ENCODE measurements at regions not wholly inside any gene's neighbourhood (a gene's known extent, or its start where the extent isn't known, plus 50 kb on each side); places are given as distances from the start of the nearest gene placed in this dataset.

GRCh38 chr2:219902891-219903552 is 275.6 kb downstream of the SLC4A3 start:
- CTCF ChIA-PET, result no interaction called here
- POLR2A ChIA-PET, result interaction anchor here (0.6 kb wide), 1 partner anchor 717 kb away, joined by 3 read pairs; no protein-coding TSS in a partner anchor
- Mint-ChIP-seq H3K9me3 (peaks cover 0 to 8% (median 0%) of the 10 kb centered on the region in 11 donors), H3K36me3 (no peaks in the 10 kb centered on the region), H3K27me3 (peaks cover 0 to 27% (median 12%) of the 10 kb centered on the region in 5 donors), H3K4me3 (no peak overlapping the region), H3K27ac (no peak overlapping the region), H3K4me1 (no peaks in the 10 kb centered on the region)
- no peaks in the 10 kb centered on the region for H3K9me3 ChIP-seq (ENCODE audit: control insufficient read depth in 2 of 3, low read length in 3 of 3)
- H3K36me3 ChIP-seq (ENCODE audit: control insufficient read depth in 2 of 3, insufficient read depth in 3 of 3, low read length in 3 of 3), result no peaks in the 10 kb centered on the region
- H3K27me3 ChIP-seq (ENCODE audit: control insufficient read depth in 2 of 2, insufficient read depth in 2 of 2, low read length in 2 of 2), result no peaks in the 10 kb centered on the region
- ATAC-seq, result no peak
- H3K4me1 ChIP-seq (ENCODE audit: control insufficient read depth in 2 of 2, insufficient read depth in 2 of 2, low read length in 2 of 2), result no peaks in the 10 kb centered on the region
- no peak for DNase-seq
- H3K27ac ChIP-seq (ENCODE audit: low read depth, low read length), result no peak overlapping the region
- no peak overlapping the region for H3K4me3 ChIP-seq (ENCODE audit: low read length)
- intact Hi-C loops (cut with micrococcal nuclease), result no loop called here

GRCh38 chr2:219905640-219906039 is 278.2 kb downstream of the SLC4A3 start:
- no peak overlapping the region for H3K4me3 ChIP-seq (ENCODE audit: low read length)
- H3K36me3 ChIP-seq (ENCODE audit: control insufficient read depth in 2 of 3, insufficient read depth in 3 of 3, low read length in 3 of 3), result no peaks in the 10 kb centered on the region
- ChIA-PET POLR2A (no interaction called here), CTCF (no interaction called here)
- no peaks in the 10 kb centered on the region for H3K4me1 Mint-ChIP-seq
- peaks cover 0 to 5% (median 0%) of the 10 kb centered on the region in 11 donors for H3K9me3 Mint-ChIP-seq
- H3K27me3 ChIP-seq (ENCODE audit: control insufficient read depth in 2 of 2, insufficient read depth in 2 of 2, low read length in 2 of 2), result no peaks in the 10 kb centered on the region
- H3K27ac Mint-ChIP-seq, result no peak overlapping the region
- no peaks in the 10 kb centered on the region for H3K4me1 ChIP-seq (ENCODE audit: control insufficient read depth in 2 of 2, insufficient read depth in 2 of 2, low read length in 2 of 2)
- no peak overlapping the region for H3K27ac ChIP-seq (ENCODE audit: low read depth, low read length)
- no peak overlapping the region for H3K4me3 Mint-ChIP-seq
- DNase-seq, result no peak
- no peaks in the 10 kb centered on the region for H3K9me3 ChIP-seq (ENCODE audit: control insufficient read depth in 2 of 3, low read length in 3 of 3)
- no peaks in the 10 kb centered on the region for H3K36me3 Mint-ChIP-seq
- H3K27me3 Mint-ChIP-seq, result peaks cover 0 to 29% (median 12%) of the 10 kb centered on the region in 5 donors
- no peak for ATAC-seq
- intact Hi-C loops (cut with micrococcal nuclease), result no loop called here

- H3K9me3 Mint-ChIP-seq, result peaks cover 0 to 5% (median 0%) of the 10 kb centered on the region in 11 donors
- no peak overlapping the region for H3K4me3 Mint-ChIP-seq
- DNase-seq (no peak), ATAC-seq (no peak)
- intact Hi-C loops (cut with micrococcal nuclease), result no loop called here
- H3K36me3 Mint-ChIP-seq, result no peaks in the 10 kb centered on the region
- H3K4me1 Mint-ChIP-seq, result no peaks in the 10 kb centered on the region
- Histone ChIP-seq H3K27me3 (ENCODE audit: control insufficient read depth in 2 of 2, insufficient read depth in 2 of 2, low read length in 2 of 2) (no peaks in the 10 kb centered on the region), H3K4me3 (ENCODE audit: low read length) (no peak overlapping the region), H3K9me3 (ENCODE audit: control insufficient read depth in 2 of 3, low read length in 3 of 3) (no peaks in the 10 kb centered on the region), H3K36me3 (ENCODE audit: control insufficient read depth in 2 of 3, insufficient read depth in 3 of 3, low read length in 3 of 3) (no peaks in the 10 kb centered on the region), H3K27ac (ENCODE audit: low read depth, low read length) (no peak overlapping the region), H3K4me1 (ENCODE audit: control insufficient read depth in 2 of 2, insufficient read depth in 2 of 2, low read length in 2 of 2) (no peaks in the 10 kb centered on the region)
- CTCF ChIA-PET, result no interaction called here
- H3K27me3 Mint-ChIP-seq, result peaks cover 0 to 29% (median 12%) of the 10 kb centered on the region in 5 donors
- POLR2A ChIA-PET, result no interaction called here
- no peak overlapping the region for H3K27ac Mint-ChIP-seq
Observed at GRCh38 chr2:219906114-219907010, 278.9 kb downstream of the SLC4A3 start.

- Mint-ChIP-seq H3K4me1 (no peaks in the 10 kb centered on the region), H3K4me3 (no peak overlapping the region), H3K9me3 (peaks cover 0 to 5% (median 0%) of the 10 kb centered on the region in 11 donors), H3K27ac (no peak overlapping the region), H3K36me3 (no peaks in the 10 kb centered on the region), H3K27me3 (peaks cover 0 to 28% (median 12%) of the 10 kb centered on the region in 5 donors)
- Histone ChIP-seq H3K27me3 (ENCODE audit: control insufficient read depth in 2 of 2, insufficient read depth in 2 of 2, low read length in 2 of 2) (no peaks in the 10 kb centered on the region), H3K36me3 (ENCODE audit: control insufficient read depth in 2 of 3, insufficient read depth in 3 of 3, low read length in 3 of 3) (no peaks in the 10 kb centered on the region), H3K4me3 (ENCODE audit: low read length) (no peak overlapping the region), H3K27ac (ENCODE audit: low read depth, low read length) (no peak overlapping the region), H3K4me1 (ENCODE audit: control insufficient read depth in 2 of 2, insufficient read depth in 2 of 2, low read length in 2 of 2) (no peaks in the 10 kb centered on the region), H3K9me3 (ENCODE audit: control insufficient read depth in 2 of 3, low read length in 3 of 3) (no peaks in the 10 kb centered on the region)
- DNase-seq (no peak), ATAC-seq (no peak)
- intact Hi-C loops (cut with micrococcal nuclease), result no loop called here
- ChIA-PET POLR2A (no interaction called here), CTCF (no interaction called here)
Observed at GRCh38 chr2:219907011-219907365, 279.6 kb downstream of the SLC4A3 start.

GRCh38 chr2:219908538-219908937 is 281.1 kb downstream of the SLC4A3 start:
- DNase-seq (no peak), ATAC-seq (no peak)
- CTCF ChIA-PET, result no interaction called here

GRCh38 chr2:219911541-219911940 is 284.1 kb downstream of the SLC4A3 start:
- no peak overlapping the region for H3K27ac Mint-ChIP-seq
- H3K36me3 Mint-ChIP-seq, result no peaks in the 10 kb centered on the region
- DNase-seq (no peak), ATAC-seq (no peak)
- CTCF ChIA-PET, result no interaction called here
- Histone ChIP-seq H3K36me3 (ENCODE audit: control insufficient read depth in 2 of 3, insufficient read depth in 3 of 3, low read length in 3 of 3) (no peaks in the 10 kb centered on the region), H3K9me3 (ENCODE audit: control insufficient read depth in 2 of 3, low read length in 3 of 3) (no peaks in the 10 kb centered on the region), H3K27ac (ENCODE audit: low read depth, low read length) (no peak overlapping the region), H3K4me1 (ENCODE audit: control insufficient read depth in 2 of 2, insufficient read depth in 2 of 2, low read length in 2 of 2) (no peaks in the 10 kb centered on the region), H3K4me3 (ENCODE audit: low read length) (no peak overlapping the region), H3K27me3 (ENCODE audit: control insufficient read depth in 2 of 2, insufficient read depth in 2 of 2, low read length in 2 of 2) (no peaks in the 10 kb centered on the region)
- POLR2A ChIA-PET, result no interaction called here
- H3K4me3 Mint-ChIP-seq, result no peak overlapping the region
- H3K27me3 Mint-ChIP-seq, result peaks cover 0 to 4% (median 2%) of the 10 kb centered on the region in 5 donors
- intact Hi-C loops (cut with micrococcal nuclease), result no loop called here
- peaks cover 0 to 4% (median 0%) of the 10 kb centered on the region in 11 donors for H3K9me3 Mint-ChIP-seq
- H3K4me1 Mint-ChIP-seq, result no peaks in the 10 kb centered on the region

More at GRCh38 chr2:219908538-219908937, 281.1 kb downstream of the SLC4A3 start:
- H3K27ac ChIP-seq (ENCODE audit: low read depth, low read length), result no peak overlapping the region
- Mint-ChIP-seq H3K9me3 (peaks cover 0 to 4% (median 0%) of the 10 kb centered on the region in 11 donors), H3K4me1 (no peaks in the 10 kb centered on the region), H3K27ac (no peak overlapping the region), H3K4me3 (no peak overlapping the region), H3K36me3 (no peaks in the 10 kb centered on the region), H3K27me3 (peaks cover 0 to 14% (median 3%) of the 10 kb centered on the region in 5 donors)
- H3K4me3 ChIP-seq (ENCODE audit: low read length), result no peak overlapping the region
- H3K9me3 ChIP-seq (ENCODE audit: control insufficient read depth in 2 of 3, low read length in 3 of 3), result no peaks in the 10 kb centered on the region
- intact Hi-C loops (cut with micrococcal nuclease), result no loop called here
- no peaks in the 10 kb centered on the region for H3K36me3 ChIP-seq (ENCODE audit: control insufficient read depth in 2 of 3, insufficient read depth in 3 of 3, low read length in 3 of 3)
- H3K27me3 ChIP-seq (ENCODE audit: control insufficient read depth in 2 of 2, insufficient read depth in 2 of 2, low read length in 2 of 2), result no peaks in the 10 kb centered on the region
- no peaks in the 10 kb centered on the region for H3K4me1 ChIP-seq (ENCODE audit: control insufficient read depth in 2 of 2, insufficient read depth in 2 of 2, low read length in 2 of 2)
- POLR2A ChIA-PET, result no interaction called here
